IPS-20b (cell line): ENCODE measurements at regions not wholly inside any gene's neighbourhood (a gene's known extent, or its start where the extent isn't known, plus 50 kb on each side); places are given as distances from the start of the nearest gene placed in this dataset.
A peak's percentile ranks its signal among the peaks of the same experiment; 100 is the strongest.

ENCODE experiments used
- H3K27ac ChIP-seq: one replicate; pipeline ENCODE4 v1.5.1; 2013; ENCODE audit warnings: low read length
- H3K27me3 ChIP-seq: 2 replicates; pipeline ENCODE4 v1.6.1; 2013; ENCODE audit warnings: mild to moderate bottlenecking, low read length, inconsistent platforms; ENCODE audit not compliant: insufficient read depth
- H3K36me3 ChIP-seq: 2 replicates; pipeline ENCODE4 v1.6.1; 2013; ENCODE audit warnings: low read depth, mild to moderate bottlenecking, inconsistent platforms, low read length, moderate library complexity; ENCODE audit not compliant: insufficient read depth
- H3K4me1 ChIP-seq: 2 replicates; pipeline ENCODE4 v1.6.1; 2013; ENCODE audit warnings: mild to moderate bottlenecking, control low read depth, inconsistent platforms, low read length, moderate library complexity; ENCODE audit not compliant: insufficient read depth
- H3K4me3 ChIP-seq: 2 replicates; pipeline ENCODE4 v1.5.1; 2013; ENCODE audit warnings: mild to moderate bottlenecking, low read length, inconsistent platforms
- H3K9ac ChIP-seq: 2 replicates; pipeline ENCODE4 v1.6.1; 2013; ENCODE audit warnings: low read depth, mild to moderate bottlenecking, inconsistent platforms, low read length, moderate library complexity
- H3K9me3 ChIP-seq: 2 replicates; pipeline ENCODE4 v1.6.1; 2013; ENCODE audit warnings: mild to moderate bottlenecking, low read depth, low read length, inconsistent platforms; ENCODE audit not compliant: insufficient read depth

GRCh38 chr12:124392667-124393413 is 97.9 kb downstream of the RFLNA start:
- H3K4me3 ChIP-seq, result no peak overlapping the region
- 0 out of 2 replicates have a peak, but pooled peaks cover 3% of the 10 kb centered on the region for H3K4me1 ChIP-seq
- H3K36me3 ChIP-seq, result peaks cover 37% of the 10 kb centered on the region
- H3K9ac ChIP-seq, result no peak overlapping the region
- no peak overlapping the region for H3K27ac ChIP-seq
- H3K9me3 ChIP-seq, result no peaks in the 10 kb centered on the region
- H3K27me3 ChIP-seq, result no peaks in the 10 kb centered on the region

DNA sequence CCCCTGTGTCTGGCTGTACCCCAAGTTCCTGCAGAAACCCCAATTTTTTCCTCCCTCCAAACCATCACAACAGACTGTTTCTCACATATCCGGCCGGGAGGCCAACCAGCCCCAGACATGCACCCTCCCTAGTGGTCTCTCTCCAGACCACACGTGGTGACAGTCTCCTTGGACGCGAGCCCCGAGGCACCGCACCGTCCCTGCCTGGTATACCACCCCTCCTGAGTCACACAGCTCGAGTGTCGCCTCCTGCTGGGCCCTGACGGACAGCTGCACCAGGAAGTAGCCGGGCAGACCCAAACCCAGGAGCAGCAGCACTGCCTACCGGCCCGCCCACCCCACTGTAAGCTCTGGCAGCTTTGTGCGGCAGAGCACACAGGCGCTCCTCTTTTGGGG is 97.4 kb downstream of the RFLNA start:
- H3K27me3 ChIP-seq, result no peaks in the 10 kb centered on the region
- H3K4me3 ChIP-seq, result no peak overlapping the region
- H3K4me1 ChIP-seq, result 0 out of 2 replicates have a peak, but pooled peaks cover 3% of the 10 kb centered on the region
- peaks cover 32% of the 10 kb centered on the region for H3K36me3 ChIP-seq
- H3K9ac ChIP-seq, result no peak overlapping the region
- H3K27ac ChIP-seq, result no peak overlapping the region
- H3K9me3 ChIP-seq, result no peaks in the 10 kb centered on the region

- Histone ChIP-seq H3K36me3 (peaks cover 29% of the 10 kb centered on the region), H3K27ac (no peak overlapping the region), H3K9ac (no peak overlapping the region), H3K4me3 (no peak overlapping the region), H3K9me3 (no peaks in the 10 kb centered on the region), H3K4me1 (0 out of 2 replicates have a peak, but pooled peaks cover 3% of the 10 kb centered on the region), H3K27me3 (no peaks in the 10 kb centered on the region)
Observed at GRCh38 chr12:124391340-124392261, 96.7 kb downstream of the RFLNA start.

DNA sequence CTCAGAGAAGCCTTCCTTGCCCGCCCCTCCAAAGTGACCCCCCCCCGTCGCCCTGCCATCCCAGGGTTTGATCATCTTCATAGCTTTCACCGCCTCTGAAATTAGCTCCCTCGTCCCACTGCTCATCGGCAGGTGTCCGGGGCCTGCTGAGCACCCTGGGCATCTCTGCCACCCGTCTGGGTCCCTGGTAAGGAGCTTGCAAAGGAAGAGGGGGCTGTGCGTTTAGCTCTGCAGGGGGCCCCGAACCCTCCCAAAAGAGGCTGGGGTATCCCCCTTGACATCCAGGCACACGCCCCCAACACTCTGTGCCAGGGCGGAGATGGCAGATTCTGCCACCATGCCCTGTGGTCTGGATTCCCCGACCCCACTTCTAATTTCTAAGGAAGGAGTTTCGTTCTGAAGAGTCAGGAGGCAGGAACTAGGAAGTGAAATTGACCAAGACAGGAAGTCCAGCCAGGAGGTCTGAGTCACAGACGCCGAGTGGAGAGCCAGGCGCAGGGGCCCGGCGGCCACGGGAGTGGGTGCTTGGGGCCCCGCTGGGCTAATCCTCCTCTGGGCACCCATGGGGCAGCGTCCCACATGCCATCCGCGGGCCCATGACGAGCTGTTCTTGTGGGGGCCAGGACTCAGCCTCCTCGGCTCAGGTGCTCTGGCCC is 95.7 kb downstream of the RFLNA start:
- no peaks in the 10 kb centered on the region for H3K27me3 ChIP-seq
- no peak overlapping the region for H3K4me3 ChIP-seq
- H3K27ac ChIP-seq, result no peak overlapping the region
- H3K4me1 ChIP-seq, result 0 out of 2 replicates have a peak, but pooled peaks cover 3% of the 10 kb centered on the region
- no peaks in the 10 kb centered on the region for H3K9me3 ChIP-seq
- peaks cover 25% of the 10 kb centered on the region for H3K36me3 ChIP-seq
- no peak overlapping the region for H3K9ac ChIP-seq

DNA sequence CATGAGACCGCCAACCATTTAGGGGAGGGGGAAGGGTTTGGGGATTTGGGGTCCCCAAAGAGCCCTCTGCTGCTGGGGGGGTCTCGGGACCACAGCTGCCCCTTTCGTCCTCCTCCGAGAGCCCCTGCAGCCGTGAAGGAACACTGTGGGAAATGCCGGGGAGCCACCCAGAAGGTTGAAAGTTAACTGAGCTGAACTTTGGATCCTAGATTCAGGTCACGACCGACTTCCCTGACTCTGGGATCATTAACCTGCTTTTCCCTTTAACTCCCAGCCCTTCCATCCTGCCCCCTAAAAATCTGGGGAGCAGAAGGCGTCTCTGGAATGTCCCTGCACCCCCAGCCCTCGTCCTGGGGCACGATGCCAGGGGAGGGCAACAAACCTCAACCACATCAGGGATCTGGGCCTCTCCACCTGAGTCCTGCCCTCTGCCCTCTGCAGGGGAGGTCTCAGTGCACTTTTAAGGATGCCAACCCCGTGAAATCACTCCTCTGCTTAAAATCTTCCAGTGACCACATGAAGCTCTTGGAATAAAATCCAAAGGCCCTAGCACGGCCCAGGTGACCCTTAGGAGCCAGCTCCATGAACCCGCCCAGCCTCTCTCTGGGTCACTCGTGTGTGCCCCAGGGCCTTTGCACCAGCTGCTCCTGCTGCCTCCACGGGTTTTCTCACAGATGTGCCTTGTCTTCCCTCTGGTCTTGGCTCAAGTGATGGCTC is 95.0 kb downstream of the RFLNA start:
- Histone ChIP-seq H3K4me3 (peak overlapping the region; percentile 71; the same call in 1 of the 2 replicates), H3K9ac (no peak overlapping the region), H3K36me3 (peaks cover 26% of the 10 kb centered on the region), H3K27ac (no peak overlapping the region), H3K4me1 (peaks cover 3% of the 10 kb centered on the region; the same call in 1 of the 2 replicates), H3K27me3 (no peaks in the 10 kb centered on the region), H3K9me3 (no peaks in the 10 kb centered on the region)

- no peaks in the 10 kb centered on the region for H3K9me3 ChIP-seq
- H3K27me3 ChIP-seq, result no peaks in the 10 kb centered on the region
- no peak overlapping the region for H3K27ac ChIP-seq
- H3K36me3 ChIP-seq, result peaks cover 24% of the 10 kb centered on the region
- no peak overlapping the region for H3K9ac ChIP-seq
- H3K4me1 ChIP-seq, result peaks cover 3% of the 10 kb centered on the region; the same call in 1 of the 2 replicates
- H3K4me3 ChIP-seq, result peak overlapping the region; percentile 71; the same call in 1 of the 2 replicates
Observed at GRCh38 chr12:124389138-124389724, 94.3 kb downstream of the RFLNA start.

- Histone ChIP-seq H3K27me3 (no peaks in the 10 kb centered on the region), H3K27ac (no peak overlapping the region), H3K9me3 (no peaks in the 10 kb centered on the region), H3K9ac (no peak overlapping the region), H3K4me1 (peaks cover 3% of the 10 kb centered on the region; the same call in 1 of the 2 replicates), H3K4me3 (peak overlapping the region; percentile 71; the same call in 1 of the 2 replicates), H3K36me3 (peaks cover 20% of the 10 kb centered on the region)
Observed at GRCh38 chr12:124388679-124389137, 93.8 kb downstream of the RFLNA start.

- Histone ChIP-seq H3K9me3 (no peaks in the 10 kb centered on the region), H3K9ac (no peak overlapping the region), H3K36me3 (peaks cover 22% of the 10 kb centered on the region), H3K4me3 (peak overlapping the region; percentile 50; the same call in 1 of the 2 replicates), H3K27me3 (no peaks in the 10 kb centered on the region), H3K27ac (no peak overlapping the region), H3K4me1 (peaks cover 3% of the 10 kb centered on the region; the same call in 1 of the 2 replicates)
Observed at GRCh38 chr12:124388038-124388671, 93.3 kb downstream of the RFLNA start.

GRCh38 chr12:124387528-124387911 is 92.6 kb downstream of the RFLNA start:
- Histone ChIP-seq H3K36me3 (peaks cover 29% of the 10 kb centered on the region), H3K4me1 (no peaks in the 10 kb centered on the region; the same call in 1 of the 2 replicates), H3K4me3 (no peak overlapping the region), H3K9me3 (no peaks in the 10 kb centered on the region), H3K9ac (no peak overlapping the region), H3K27me3 (no peaks in the 10 kb centered on the region), H3K27ac (no peak overlapping the region)
